PC-3 (cell line): ENCODE measurements at regions not wholly inside any gene's neighbourhood (a gene's known extent, or its start where the extent isn't known, plus 50 kb on each side); places are given as distances from the start of the nearest gene placed in this dataset.

Experiments used
- EZH2 ChIP-seq: fragments of 300-600 bp; sonication (generic); IDR thresholded peaks from one replicate; pipeline ENCODE4 v1.6.1; 2017; ENCODE audit warnings: antibody characterized with exemption, mild to moderate bottlenecking, low read length; ENCODE audit not compliant: unreplicated experiment
- EZH2phosphoT487 ChIP-seq: fragments of 300-600 bp; sonication (generic); IDR thresholded peaks from 2 replicates; pipeline ENCODE4 v1.6.1; 2018; ENCODE audit warnings: mild to moderate bottlenecking, antibody characterized with exemption, low read length, borderline replicate concordance
- TF ChIP-seq, protein P1 (sequence below): fragments of 300-600 bp; sonication (generic); conservative IDR thresholded peaks from 2 replicates; pipeline ENCODE4 v1.5.1; 2017; ENCODE audit warnings: antibody characterized with exemption, low read depth, mild to moderate bottlenecking, low read length

DNA sequence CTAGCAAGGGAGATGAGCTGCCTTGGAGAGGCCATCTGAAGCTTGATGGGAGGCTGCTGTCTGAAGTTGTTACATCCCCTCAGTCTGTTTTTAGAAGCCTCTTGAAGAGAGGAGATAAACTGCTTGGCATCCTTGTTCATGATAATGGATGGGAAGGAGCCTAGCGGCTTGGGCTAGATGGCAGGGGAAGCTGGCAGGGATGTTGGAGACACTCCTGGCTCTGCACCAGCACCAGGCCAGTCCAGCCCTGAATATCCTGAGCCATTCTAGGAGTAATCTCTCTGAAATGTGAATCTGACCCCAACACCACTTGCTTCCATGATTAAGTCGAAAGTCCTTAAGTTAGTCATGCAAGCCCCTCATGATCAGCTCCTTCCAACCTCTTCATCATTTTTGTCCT, 310.5 kb downstream of the NSG2 start:
- TF ChIP-seq, protein P1, sequence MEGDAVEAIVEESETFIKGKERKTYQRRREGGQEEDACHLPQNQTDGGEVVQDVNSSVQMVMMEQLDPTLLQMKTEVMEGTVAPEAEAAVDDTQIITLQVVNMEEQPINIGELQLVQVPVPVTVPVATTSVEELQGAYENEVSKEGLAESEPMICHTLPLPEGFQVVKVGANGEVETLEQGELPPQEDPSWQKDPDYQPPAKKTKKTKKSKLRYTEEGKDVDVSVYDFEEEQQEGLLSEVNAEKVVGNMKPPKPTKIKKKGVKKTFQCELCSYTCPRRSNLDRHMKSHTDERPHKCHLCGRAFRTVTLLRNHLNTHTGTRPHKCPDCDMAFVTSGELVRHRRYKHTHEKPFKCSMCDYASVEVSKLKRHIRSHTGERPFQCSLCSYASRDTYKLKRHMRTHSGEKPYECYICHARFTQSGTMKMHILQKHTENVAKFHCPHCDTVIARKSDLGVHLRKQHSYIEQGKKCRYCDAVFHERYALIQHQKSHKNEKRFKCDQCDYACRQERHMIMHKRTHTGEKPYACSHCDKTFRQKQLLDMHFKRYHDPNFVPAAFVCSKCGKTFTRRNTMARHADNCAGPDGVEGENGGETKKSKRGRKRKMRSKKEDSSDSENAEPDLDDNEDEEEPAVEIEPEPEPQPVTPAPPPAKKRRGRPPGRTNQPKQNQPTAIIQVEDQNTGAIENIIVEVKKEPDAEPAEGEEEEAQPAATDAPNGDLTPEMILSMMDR, result no peak
- no peak for TF ChIP-seq EZH2
- TF ChIP-seq EZH2phosphoT487, result no peak
